Endodermal cell (in vitro differentiated cells): ENCODE measurements at regions not wholly inside any gene's neighbourhood (a gene's known extent, or its start where the extent isn't known, plus 50 kb on each side); places are given as distances from the start of the nearest gene placed in this dataset.

ENCODE experiments used
- DNase-seq: peaks from one replicate; pipeline ENCODE4 v3.0.0-alpha.2; 2017
- H3K27ac ChIP-seq: 2 replicates; pipeline ENCODE4 v1.5.1; 2013; ENCODE audit warnings: mild to moderate bottlenecking, low read depth, low read length, moderate library complexity
- H3K27me3 ChIP-seq: 2 replicates; pipeline ENCODE4 v1.6.1; 2013; ENCODE audit warnings: mild to moderate bottlenecking, low read length, moderate library complexity; ENCODE audit not compliant: insufficient read depth, control insufficient read depth, poor library complexity, severe bottlenecking
- H3K36me3 ChIP-seq: 2 replicates; pipeline ENCODE4 v1.7.0; 2013; ENCODE audit warnings: mild to moderate bottlenecking, low read length, moderate library complexity; ENCODE audit not compliant: control insufficient read depth, insufficient read depth
- H3K4me1 ChIP-seq: one replicate; pipeline ENCODE4 v1.7.0; 2013; ENCODE audit warnings: low read length; ENCODE audit not compliant: control insufficient read depth, insufficient read depth
- H3K4me3 ChIP-seq: 2 replicates; pipeline ENCODE4 v1.5.1; 2013; ENCODE audit warnings: mild to moderate bottlenecking, low read length, moderate library complexity
- H3K9ac ChIP-seq: 2 replicates; pipeline ENCODE4 v1.6.1; 2013; ENCODE audit warnings: mild to moderate bottlenecking, low read length, moderate library complexity; ENCODE audit not compliant: poor library complexity, severe bottlenecking; ENCODE audit errors: extremely low read depth
- H3K9me3 ChIP-seq: 2 replicates; pipeline ENCODE4 v1.6.1; 2013; ENCODE audit warnings: mild to moderate bottlenecking, low read length, moderate library complexity; ENCODE audit not compliant: control insufficient read depth
- H3K27ac Mint-ChIP-seq: 2 replicates; pipeline ENCODE4 v1.8.0; 2020; ENCODE audit warnings: mixed read lengths
- H3K27me3 Mint-ChIP-seq: 2 replicates; pipeline ENCODE4 v1.8.0; 2021; ENCODE audit warnings: mild to moderate bottlenecking, mixed read lengths; ENCODE audit not compliant: insufficient read depth
- H3K36me3 Mint-ChIP-seq: 2 replicates; pipeline ENCODE4 v1.8.0; 2020; ENCODE audit warnings: low read depth, mixed read lengths
- H3K4me1 Mint-ChIP-seq: 2 replicates; pipeline ENCODE4 v1.8.0; 2020; ENCODE audit warnings: mixed read lengths
- H3K4me3 Mint-ChIP-seq: 2 replicates; pipeline ENCODE4 v1.8.0; 2020; ENCODE audit warnings: mild to moderate bottlenecking, moderate library complexity, mixed read lengths
- H3K9me3 Mint-ChIP-seq: 2 replicates; pipeline ENCODE4 v1.8.0; 2020; ENCODE audit warnings: mild to moderate bottlenecking, mixed read lengths
- WGBS, 2 experiments: methylation state at CpG; one replicate each; pipeline versions ENCODE4 v1.1.5 to v1.1.7; 2013; ENCODE audit warnings: missing lambda C conversion rate in 2 of 2, mixed read lengths in 1 of 2; ENCODE audit not compliant: insufficient coverage in 1 of 2, insufficient read length in 1 of 2; 5-methylcytosine and 5-hydroxymethylcytosine counted together
- TF ChIP-seq, protein P1 (sequence below): fragments of 200-600 bp; sonication (generic); conservative IDR thresholded peaks from 2 replicates; pipeline ENCODE4 v1.5.0; 2021; ENCODE audit warnings: antibody characterized with exemption, mild to moderate bottlenecking

DNA sequence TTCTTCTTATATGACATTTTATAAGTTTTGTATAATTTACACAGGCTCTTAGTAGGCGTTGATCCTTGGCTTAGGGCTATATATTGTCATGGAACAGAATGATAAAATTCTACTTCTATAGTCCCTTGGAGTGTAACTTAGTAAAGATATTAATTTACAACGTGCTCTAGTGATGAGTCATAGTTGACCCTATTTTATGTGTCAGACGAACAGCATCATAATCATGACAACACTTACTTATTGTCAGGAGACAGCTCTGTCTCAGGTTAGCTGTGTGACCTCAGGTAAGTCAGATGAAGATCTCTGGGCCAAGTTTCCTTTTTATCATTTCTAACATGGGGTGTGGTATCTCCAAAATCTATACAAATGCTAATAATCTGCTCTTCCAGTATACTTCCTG, 473.5 kb downstream of the UTRN start:
- H3K9ac ChIP-seq: no peak overlapping the region
- H3K27me3 Mint-ChIP-seq: no peaks in the 10 kb centered on the region
- no peaks in the 10 kb centered on the region for H3K4me1 ChIP-seq
- no peak overlapping the region for H3K27ac ChIP-seq
- no peaks in the 10 kb centered on the region for H3K9me3 Mint-ChIP-seq
- no peak overlapping the region for H3K27ac Mint-ChIP-seq
- DNase-seq: no peak
- 89 to 100% methylated on average over 2 of the region's 3 CpGs for WGBS, 2 experiments
- H3K4me1 Mint-ChIP-seq: peaks cover 3% of the 10 kb centered on the region
- peaks cover 7% of the 10 kb centered on the region for H3K36me3 ChIP-seq
- TF ChIP-seq, protein P1, sequence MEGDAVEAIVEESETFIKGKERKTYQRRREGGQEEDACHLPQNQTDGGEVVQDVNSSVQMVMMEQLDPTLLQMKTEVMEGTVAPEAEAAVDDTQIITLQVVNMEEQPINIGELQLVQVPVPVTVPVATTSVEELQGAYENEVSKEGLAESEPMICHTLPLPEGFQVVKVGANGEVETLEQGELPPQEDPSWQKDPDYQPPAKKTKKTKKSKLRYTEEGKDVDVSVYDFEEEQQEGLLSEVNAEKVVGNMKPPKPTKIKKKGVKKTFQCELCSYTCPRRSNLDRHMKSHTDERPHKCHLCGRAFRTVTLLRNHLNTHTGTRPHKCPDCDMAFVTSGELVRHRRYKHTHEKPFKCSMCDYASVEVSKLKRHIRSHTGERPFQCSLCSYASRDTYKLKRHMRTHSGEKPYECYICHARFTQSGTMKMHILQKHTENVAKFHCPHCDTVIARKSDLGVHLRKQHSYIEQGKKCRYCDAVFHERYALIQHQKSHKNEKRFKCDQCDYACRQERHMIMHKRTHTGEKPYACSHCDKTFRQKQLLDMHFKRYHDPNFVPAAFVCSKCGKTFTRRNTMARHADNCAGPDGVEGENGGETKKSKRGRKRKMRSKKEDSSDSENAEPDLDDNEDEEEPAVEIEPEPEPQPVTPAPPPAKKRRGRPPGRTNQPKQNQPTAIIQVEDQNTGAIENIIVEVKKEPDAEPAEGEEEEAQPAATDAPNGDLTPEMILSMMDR: no peak
- H3K9me3 ChIP-seq: no peaks in the 10 kb centered on the region
- H3K27me3 ChIP-seq: no peaks in the 10 kb centered on the region
- no peak overlapping the region for H3K4me3 ChIP-seq
- no peak overlapping the region for H3K4me3 Mint-ChIP-seq
- peaks cover 10% of the 10 kb centered on the region for H3K36me3 Mint-ChIP-seq

DNA sequence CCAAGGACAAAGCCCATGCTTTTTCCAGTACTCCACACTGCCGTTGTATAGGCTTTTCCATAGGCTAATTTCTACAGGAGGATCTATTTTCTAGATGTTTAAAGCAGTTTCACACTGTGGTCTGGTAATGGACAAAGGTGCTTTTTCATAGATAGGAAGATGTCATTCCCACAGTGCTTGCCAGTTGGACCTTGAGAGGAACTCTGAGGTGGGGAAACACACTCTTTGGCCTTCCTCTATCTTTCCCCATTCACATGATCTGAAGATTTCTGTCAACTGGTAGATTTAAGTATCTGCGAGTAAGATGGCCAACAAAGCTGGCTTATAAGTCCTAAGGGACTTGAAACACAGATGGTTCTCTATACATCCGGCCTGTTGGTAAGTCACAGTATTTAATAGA, 477.3 kb downstream of the UTRN start:
- 99 to 100% methylated on average over 1 to 3 of the region's 3 CpGs for WGBS, 2 experiments
- no peaks in the 10 kb centered on the region for H3K9me3 Mint-ChIP-seq
- H3K27ac Mint-ChIP-seq: no peak overlapping the region
- H3K4me1 Mint-ChIP-seq: peaks cover 19% of the 10 kb centered on the region
- H3K9me3 ChIP-seq: no peaks in the 10 kb centered on the region
- H3K36me3 ChIP-seq: no peaks in the 10 kb centered on the region
- no peak for DNase-seq
- TF ChIP-seq, protein P1: no peak
- no peak overlapping the region for H3K4me3 ChIP-seq
- no peaks in the 10 kb centered on the region for H3K27me3 Mint-ChIP-seq
- no peak overlapping the region for H3K4me3 Mint-ChIP-seq
- no peak overlapping the region for H3K27ac ChIP-seq
- H3K36me3 Mint-ChIP-seq: peaks cover 4% of the 10 kb centered on the region
- H3K27me3 ChIP-seq: no peaks in the 10 kb centered on the region
- H3K4me1 ChIP-seq: no peaks in the 10 kb centered on the region
- no peak overlapping the region for H3K9ac ChIP-seq

DNA sequence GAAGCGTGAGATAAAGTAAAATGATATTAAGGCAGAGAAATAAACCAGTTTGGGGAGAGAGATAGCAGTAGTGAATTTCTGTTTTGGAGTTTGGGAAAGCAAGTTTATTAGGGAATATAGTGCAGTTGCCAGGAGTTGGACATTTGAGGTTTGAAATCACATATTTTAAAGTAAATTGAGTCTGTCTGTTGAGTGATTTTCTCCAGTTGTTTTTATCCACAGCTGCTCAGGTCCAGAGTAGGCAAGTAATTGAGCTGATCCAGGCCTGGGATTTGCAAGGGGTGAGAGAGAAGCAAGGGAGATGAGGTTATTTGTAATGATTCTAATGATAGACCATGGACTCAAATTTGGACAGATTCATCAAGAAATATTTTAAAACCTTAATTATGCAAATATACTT, 481.9 kb downstream of the UTRN start:
- H3K27ac ChIP-seq: no peak overlapping the region
- H3K4me1 Mint-ChIP-seq: peaks cover 37% of the 10 kb centered on the region
- H3K4me3 ChIP-seq: no peak overlapping the region
- no peak overlapping the region for H3K4me3 Mint-ChIP-seq
- H3K4me1 ChIP-seq: peaks cover 11% of the 10 kb centered on the region
- WGBS, 2 experiments: 97 to 100% methylated on average over 1 of the region's 1 CpG
- TF ChIP-seq, protein P1: no peak
- no peaks in the 10 kb centered on the region for H3K9me3 Mint-ChIP-seq
- H3K27me3 Mint-ChIP-seq: no peaks in the 10 kb centered on the region
- peaks cover 6% of the 10 kb centered on the region for H3K36me3 Mint-ChIP-seq
- H3K27ac Mint-ChIP-seq: no peak overlapping the region
- H3K36me3 ChIP-seq: no peaks in the 10 kb centered on the region
- no peaks in the 10 kb centered on the region for H3K27me3 ChIP-seq
- H3K9me3 ChIP-seq: no peaks in the 10 kb centered on the region
- no peak for DNase-seq
- no peak overlapping the region for H3K9ac ChIP-seq
